ENCODE measurements at regions not wholly inside any gene's neighbourhood (a gene's known extent, or its start where the extent isn't known, plus 50 kb on each side); places are given as distances from the start of the nearest gene placed in this dataset.

DNA sequence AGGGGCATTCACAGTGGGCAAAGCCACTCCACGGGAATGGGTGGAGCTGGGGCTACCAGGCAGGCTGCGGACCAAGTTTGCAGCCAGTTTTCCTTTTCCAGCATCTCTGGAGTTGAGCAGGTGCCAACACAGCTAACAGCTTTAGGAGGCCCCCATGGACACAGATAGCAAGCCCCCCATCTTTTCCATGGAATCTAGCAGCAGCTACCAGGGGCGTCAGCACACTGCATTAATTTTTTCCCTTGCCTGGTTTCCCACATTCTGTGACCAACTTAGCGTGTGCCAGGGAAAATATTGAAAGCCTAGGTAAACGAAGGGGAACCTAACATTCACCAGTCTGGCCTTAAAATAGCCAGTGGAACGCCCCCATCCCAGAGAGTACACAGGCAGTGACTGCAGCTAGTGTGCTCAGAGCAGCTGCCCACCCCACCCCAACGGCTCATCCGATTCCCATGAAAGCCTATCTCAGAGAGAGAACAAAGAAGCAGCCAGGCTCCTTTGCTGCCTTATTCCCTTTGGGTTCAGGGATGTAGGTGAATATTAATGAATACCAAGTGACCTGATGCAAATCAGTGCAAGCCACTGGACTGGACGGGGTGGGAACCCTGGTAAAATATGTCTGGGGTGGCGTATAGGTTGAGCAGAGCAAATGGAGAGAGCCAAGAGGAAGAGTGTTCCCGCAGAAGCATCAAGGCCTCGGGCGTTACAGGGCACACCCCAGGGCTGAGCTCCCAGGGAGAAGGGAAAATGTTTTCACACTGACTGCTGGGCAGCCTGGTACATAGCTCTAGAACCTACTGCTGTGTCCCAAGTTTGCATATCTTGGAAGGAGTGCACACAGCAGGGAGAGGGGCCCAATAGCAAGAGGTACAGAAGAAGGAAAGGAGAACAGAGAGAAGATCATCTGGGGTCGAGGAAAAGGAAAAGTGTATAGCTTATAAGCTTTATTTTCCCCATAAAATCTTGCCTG is 73.9 kb upstream of the SOX9 start:
- Mint-ChIP-seq H3K27ac (no peak overlapping the region), H3K4me3 (no peak overlapping the region), H3K9me3 (ENCODE audit: insufficient read depth) (peaks cover 4% of the 10 kb centered on the region), H3K27me3 (no peaks in the 10 kb centered on the region), H3K4me1 (no peaks in the 10 kb centered on the region)
- TF ChIP-seq, protein P1, sequence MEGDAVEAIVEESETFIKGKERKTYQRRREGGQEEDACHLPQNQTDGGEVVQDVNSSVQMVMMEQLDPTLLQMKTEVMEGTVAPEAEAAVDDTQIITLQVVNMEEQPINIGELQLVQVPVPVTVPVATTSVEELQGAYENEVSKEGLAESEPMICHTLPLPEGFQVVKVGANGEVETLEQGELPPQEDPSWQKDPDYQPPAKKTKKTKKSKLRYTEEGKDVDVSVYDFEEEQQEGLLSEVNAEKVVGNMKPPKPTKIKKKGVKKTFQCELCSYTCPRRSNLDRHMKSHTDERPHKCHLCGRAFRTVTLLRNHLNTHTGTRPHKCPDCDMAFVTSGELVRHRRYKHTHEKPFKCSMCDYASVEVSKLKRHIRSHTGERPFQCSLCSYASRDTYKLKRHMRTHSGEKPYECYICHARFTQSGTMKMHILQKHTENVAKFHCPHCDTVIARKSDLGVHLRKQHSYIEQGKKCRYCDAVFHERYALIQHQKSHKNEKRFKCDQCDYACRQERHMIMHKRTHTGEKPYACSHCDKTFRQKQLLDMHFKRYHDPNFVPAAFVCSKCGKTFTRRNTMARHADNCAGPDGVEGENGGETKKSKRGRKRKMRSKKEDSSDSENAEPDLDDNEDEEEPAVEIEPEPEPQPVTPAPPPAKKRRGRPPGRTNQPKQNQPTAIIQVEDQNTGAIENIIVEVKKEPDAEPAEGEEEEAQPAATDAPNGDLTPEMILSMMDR (IDR thresholded peaks at IDR 0.05), result no peak
- TF ChIP-seq EZH2 (IDR thresholded peaks at IDR 0.05; ENCODE audit: borderline replicate concordance, insufficient read depth, low read depth, low read length, poor library complexity, severe bottlenecking), result no peak
- CTCF ChIA-PET, result no interaction called here
- no peaks in the 10 kb centered on the region for H4K20me1 ChIP-seq (ENCODE audit: control insufficient read depth, insufficient read depth, low read length, poor library complexity, severe bottlenecking)
- DNase-seq (no peak), ATAC-seq (ENCODE audit: low read depth) (no peak)
- no peak overlapping the region for H3K4me2 ChIP-seq (replicated peaks; ENCODE audit: low read depth, low read length, poor library complexity, severe bottlenecking)
- H3K9ac ChIP-seq (ENCODE audit: low read length), result no peak overlapping the region
- POLR2A ChIA-PET, result no interaction called here
- H3K9me3 ChIP-seq (ENCODE audit: control extremely low read depth in 1 of 3, control insufficient read depth in 2 of 3, insufficient read depth in 1 of 3, low read length in 2 of 3), result peaks cover 0 to 11% (median 0%) of the 10 kb centered on the region in 3 donors
- no peaks in the 10 kb centered on the region for H3K79me2 ChIP-seq (ENCODE audit: control insufficient read depth, insufficient read depth, low read length)
- no peak overlapping the region for H3K4me3 ChIP-seq (ENCODE audit: control extremely low read depth in 1 of 5, extremely low read depth in 1 of 5, insufficient read depth in 1 of 5, low read depth in 2 of 5, low read length in 4 of 5)
- H3K27me3 ChIP-seq (replicated peaks in 1 of 4; ENCODE audit: control extremely low read depth in 1 of 4, control insufficient read depth in 3 of 4, insufficient read depth in 4 of 4, low read length in 3 of 4), result no peaks in the 10 kb centered on the region
- H3K4me1 ChIP-seq (ENCODE audit: control insufficient read depth in 2 of 2, insufficient read depth in 2 of 2, low read length in 2 of 2), result no peaks in the 10 kb centered on the region
- 88% methylated on average over 11 of the region's 14 CpGs for WGBS (ENCODE audit: insufficient coverage)
- no peaks in the 10 kb centered on the region for H3K36me3 ChIP-seq (replicated peaks in 1 of 2; ENCODE audit: control extremely low read depth in 1 of 2, control insufficient read depth in 1 of 2, extremely low read depth in 1 of 2, insufficient read depth in 2 of 2, low read length in 1 of 2)
- no peak overlapping the region for H2AFZ ChIP-seq (ENCODE audit: insufficient read depth, low read depth, low read length, poor library complexity, severe bottlenecking)
- intact Hi-C loops (cut with micrococcal nuclease), result no loop called here
- H3K27ac ChIP-seq (ENCODE audit: low read length in 2 of 2), result no peak overlapping the region

DNA sequence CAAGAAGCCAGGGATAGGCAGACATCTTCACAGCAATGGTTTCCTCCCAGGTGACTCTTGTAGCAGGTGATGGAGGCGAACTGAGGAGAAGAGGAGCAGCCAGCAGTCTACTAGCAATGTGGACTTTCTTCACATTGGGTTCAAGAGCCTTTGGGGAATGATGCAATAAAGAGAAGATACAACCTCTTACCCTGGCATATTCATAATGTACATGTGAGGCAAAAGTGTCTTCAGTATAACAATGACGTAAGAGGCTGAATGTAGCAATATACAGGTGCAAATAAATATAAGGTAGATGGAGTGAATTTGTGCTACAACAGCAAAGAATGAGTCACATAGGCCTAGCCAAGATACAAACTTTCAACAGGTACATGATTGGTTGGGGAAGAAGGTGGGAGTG is 70.9 kb upstream of the SOX9 start:
- no peaks in the 10 kb centered on the region for H3K27me3 Mint-ChIP-seq
- Histone ChIP-seq H3K79me2 (ENCODE audit: control insufficient read depth, insufficient read depth, low read length) (no peaks in the 10 kb centered on the region), H3K27me3 (replicated peaks in 1 of 4; ENCODE audit: control extremely low read depth in 1 of 4, control insufficient read depth in 3 of 4, insufficient read depth in 4 of 4, low read length in 3 of 4) (no peaks in the 10 kb centered on the region), H3K4me1 (ENCODE audit: control insufficient read depth in 2 of 2, insufficient read depth in 2 of 2, low read length in 2 of 2) (no peaks in the 10 kb centered on the region), H2AFZ (ENCODE audit: insufficient read depth, low read depth, low read length, poor library complexity, severe bottlenecking) (no peak overlapping the region), H3K36me3 (replicated peaks in 1 of 2; ENCODE audit: control extremely low read depth in 1 of 2, control insufficient read depth in 1 of 2, extremely low read depth in 1 of 2, insufficient read depth in 2 of 2, low read length in 1 of 2) (no peaks in the 10 kb centered on the region), H3K4me2 (replicated peaks; ENCODE audit: low read depth, low read length, poor library complexity, severe bottlenecking) (no peak overlapping the region), H3K4me3 (ENCODE audit: control extremely low read depth in 1 of 5, extremely low read depth in 1 of 5, insufficient read depth in 1 of 5, low read depth in 2 of 5, low read length in 4 of 5) (no peak overlapping the region), H3K9me3 (ENCODE audit: control extremely low read depth in 1 of 3, control insufficient read depth in 2 of 3, insufficient read depth in 1 of 3, low read length in 2 of 3) (peaks cover 0 to 11% (median 0%) of the 10 kb centered on the region in 3 donors), H4K20me1 (ENCODE audit: control insufficient read depth, insufficient read depth, low read length, poor library complexity, severe bottlenecking) (no peaks in the 10 kb centered on the region), H3K9ac (ENCODE audit: low read length) (no peak overlapping the region), H3K27ac (ENCODE audit: low read length in 2 of 2) (no peak overlapping the region)
- ChIA-PET POLR2A (no interaction called here), CTCF (no interaction called here)
- peaks cover 4% of the 10 kb centered on the region for H3K9me3 Mint-ChIP-seq (ENCODE audit: insufficient read depth)
- ATAC-seq (ENCODE audit: low read depth) (no peak), DNase-seq (no peak)
- TF ChIP-seq, protein P1 (IDR thresholded peaks at IDR 0.05), result no peak
- no peak for TF ChIP-seq EZH2 (IDR thresholded peaks at IDR 0.05; ENCODE audit: borderline replicate concordance, insufficient read depth, low read depth, low read length, poor library complexity, severe bottlenecking)
- intact Hi-C loops (cut with micrococcal nuclease), result no loop called here
- H3K27ac Mint-ChIP-seq, result no peak overlapping the region
- no peaks in the 10 kb centered on the region for H3K4me1 Mint-ChIP-seq
- no peak overlapping the region for H3K4me3 Mint-ChIP-seq
- no CpG with 5 or more reads among the region's 2 CpGs for WGBS (ENCODE audit: insufficient coverage)

All from B cell (primary cell).